DND-41 (cell line): ENCODE measurements at regions not wholly inside any gene's neighbourhood (a gene's known extent, or its start where the extent isn't known, plus 50 kb on each side); places are given as distances from the start of the nearest gene placed in this dataset.

Experiments
- EZH2 ChIP-seq: IDR thresholded peaks from 3 replicates; pipeline ENCODE4 v1.6.1; 2012; ENCODE audit warnings: borderline replicate concordance, low read depth, mild to moderate bottlenecking, moderate library complexity, low read length, inconsistent platforms; ENCODE audit not compliant: severe bottlenecking
- TF ChIP-seq, protein P1 (sequence below): IDR thresholded peaks from 2 replicates; pipeline ENCODE4 v1.5.1; 2012; ENCODE audit warnings: borderline replicate concordance, low read length, moderate library complexity, mild to moderate bottlenecking; ENCODE audit not compliant: poor library complexity, severe bottlenecking; ENCODE audit errors: extremely low read depth

DNA sequence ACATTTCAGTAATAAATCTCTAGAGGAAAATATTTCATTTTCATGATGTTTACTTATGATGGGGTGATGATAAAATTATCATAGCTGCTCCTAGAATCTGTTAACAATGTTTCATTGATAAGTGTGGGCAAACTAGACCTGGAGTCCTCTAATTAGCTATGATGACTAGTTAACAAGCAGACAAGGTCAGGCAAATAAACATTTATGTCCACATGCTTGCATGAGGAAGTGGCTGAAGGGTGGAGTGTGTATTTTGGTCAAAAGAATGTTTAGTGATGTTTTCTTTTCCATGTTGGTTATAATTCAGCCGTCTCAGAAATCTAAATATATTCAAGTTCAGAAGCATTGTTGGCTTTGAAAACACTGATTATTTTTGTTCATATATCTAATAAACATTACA lies 99.9 kb upstream of the FN1 start:
- TF ChIP-seq, protein P1, sequence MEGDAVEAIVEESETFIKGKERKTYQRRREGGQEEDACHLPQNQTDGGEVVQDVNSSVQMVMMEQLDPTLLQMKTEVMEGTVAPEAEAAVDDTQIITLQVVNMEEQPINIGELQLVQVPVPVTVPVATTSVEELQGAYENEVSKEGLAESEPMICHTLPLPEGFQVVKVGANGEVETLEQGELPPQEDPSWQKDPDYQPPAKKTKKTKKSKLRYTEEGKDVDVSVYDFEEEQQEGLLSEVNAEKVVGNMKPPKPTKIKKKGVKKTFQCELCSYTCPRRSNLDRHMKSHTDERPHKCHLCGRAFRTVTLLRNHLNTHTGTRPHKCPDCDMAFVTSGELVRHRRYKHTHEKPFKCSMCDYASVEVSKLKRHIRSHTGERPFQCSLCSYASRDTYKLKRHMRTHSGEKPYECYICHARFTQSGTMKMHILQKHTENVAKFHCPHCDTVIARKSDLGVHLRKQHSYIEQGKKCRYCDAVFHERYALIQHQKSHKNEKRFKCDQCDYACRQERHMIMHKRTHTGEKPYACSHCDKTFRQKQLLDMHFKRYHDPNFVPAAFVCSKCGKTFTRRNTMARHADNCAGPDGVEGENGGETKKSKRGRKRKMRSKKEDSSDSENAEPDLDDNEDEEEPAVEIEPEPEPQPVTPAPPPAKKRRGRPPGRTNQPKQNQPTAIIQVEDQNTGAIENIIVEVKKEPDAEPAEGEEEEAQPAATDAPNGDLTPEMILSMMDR: no peak
- no peak for TF ChIP-seq EZH2
